Right lobe of liver (tissue), 6 donors: ENCODE measurements at regions not wholly inside any gene's neighbourhood (a gene's known extent, or its start where the extent isn't known, plus 50 kb on each side); places are given as distances from the start of the nearest gene placed in this dataset.
"Not testable (repeated sequence)": the region's sequence is repeated elsewhere in the genome, so short reads cannot be mapped to it uniquely, and the experiment has no call there.

Experiments used
- ATAC-seq, 4 donors: fragments of 200-7000 bp; cut with Tn5 transposase; one replicate each; pipeline ENCODE4 v1.9.1; 2020; ENCODE audit warnings: mild to moderate bottlenecking in 4 of 4, moderate library complexity in 4 of 4
- DNase-seq, 3 donors: peaks; one replicate each; pipeline ENCODE4 v3.0.0-alpha.2; 2020
- H3K27ac ChIP-seq, 3 donors: fragments of 200-600 bp; one replicate each; pipeline ENCODE4 v1.8.0; 2022
- H3K27me3 ChIP-seq, 2 donors: fragments of 200-600 bp; one replicate each; pipeline ENCODE4 v1.8.0; 2022
- H3K36me3 ChIP-seq, 4 donors: fragments of 200-600 bp; sonication (generic) in 1 of 4; one replicate each; pipeline versions ENCODE4 v1.5.1 to v1.8.0; 2017 to 2022; ENCODE audit warnings: control low read depth in 1 of 4
- H3K4me1 ChIP-seq, 4 donors: fragments of 200-600 bp; sonication (generic) in 1 of 4; one replicate each; pipeline versions ENCODE4 v1.5.1 to v1.8.0; 2017 to 2022; ENCODE audit warnings: control low read depth in 1 of 4
- H3K4me3 ChIP-seq, 3 donors: fragments of 200-600 bp; one replicate each; pipeline ENCODE4 v1.8.0; 2022
- H3K9me3 ChIP-seq, 4 donors: fragments of 200-600 bp; sonication (generic) in 1 of 4; one replicate each; pipeline versions ENCODE4 v1.5.1 to v1.8.0; 2017 to 2022; ENCODE audit warnings: control low read depth in 1 of 4
- POLR2A ChIP-seq: fragments of 450-650 bp; IDR thresholded peaks from one replicate; pipeline ENCODE4 v1.6.1; 2017; ENCODE audit warnings: antibody characterized with exemption, mild to moderate bottlenecking
- WGBS: methylation state at CpG from one replicate; pipeline ENCODE4 v1.1.6; 2018; ENCODE audit warnings: low coverage, low lambda C conversion rate; ENCODE audit not compliant: insufficient coverage; ENCODE audit errors: missing lambda C conversion rate; 5-methylcytosine and 5-hydroxymethylcytosine counted together
- intact Hi-C, 2 donors: fragments of 100-400 bp; cut with DNase I; formaldehyde crosslinking; loops; one replicate each; pipeline versions ENCODE4 v1.11.2 to v1.14.1; 2022
- TF ChIP-seq, protein P1 (sequence below), 4 donors: fragments of 200-600 bp in 3 of 4; fragments of 450-650 bp in 1 of 4; IDR thresholded peaks; one replicate each; pipeline versions ENCODE4 v1.5.1 to v1.8.0; 2016 to 2022; ENCODE audit warnings: antibody characterized with exemption in 4 of 4, mild to moderate bottlenecking in 2 of 4
- donor health status: DM: no; HTN: yes; CAD: no.
- donor health status: DM: no; HTN: no; CAD: no.
- donor health status: DM: no; HTN: no; CAD: no.
- donor health status: DM: no; HTN: yes; CAD: no.
- donor health status: DM: no; HTN: yes; CAD: no.

DNA sequence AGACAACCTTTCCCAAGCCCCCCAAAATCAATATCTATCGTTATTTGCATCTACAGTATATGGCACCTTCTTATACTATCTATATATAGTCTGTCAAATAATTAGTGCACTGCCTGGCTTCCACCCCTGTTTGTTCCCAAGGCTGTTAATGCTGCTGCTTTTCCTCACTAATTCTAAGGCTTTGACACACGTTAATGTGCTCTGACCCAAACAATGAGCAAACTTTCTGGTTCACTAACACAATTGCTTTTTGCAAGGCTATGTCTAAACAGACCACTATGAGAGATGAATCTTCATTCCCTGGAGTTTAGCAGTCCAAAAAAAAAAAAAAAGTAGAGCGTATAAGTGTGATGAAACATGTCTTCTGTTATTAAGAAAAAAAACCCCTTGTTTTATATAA is 360.9 kb upstream of the AGA start:
- WGBS: 33% methylated on average over 3 of the region's 3 CpGs
- H3K4me3 ChIP-seq: no peak overlapping the region
- DNase-seq: no peak

DNA sequence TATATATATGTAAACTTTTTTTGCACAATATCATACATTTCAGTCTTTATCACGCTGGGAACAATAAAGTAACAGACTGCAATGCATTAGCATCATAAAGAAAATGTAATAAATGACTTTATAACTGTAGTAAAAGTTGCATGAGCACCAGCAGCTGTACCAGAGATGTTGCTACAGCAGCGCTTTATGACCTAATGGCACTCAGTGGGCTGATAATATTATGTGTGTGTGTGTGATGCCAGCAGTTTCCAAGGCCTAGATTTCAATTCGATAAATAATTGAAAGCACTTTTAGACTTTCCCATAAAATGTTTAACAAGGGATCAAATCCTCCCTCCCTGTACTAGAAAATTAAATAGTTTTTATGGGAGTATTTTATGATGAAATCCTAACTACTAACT is 367.6 kb upstream of the AGA start:
- Histone ChIP-seq H3K4me1 (no peaks in the 10 kb centered on the region), H3K4me3 (no peak overlapping the region), H3K27me3 (no peaks in the 10 kb centered on the region), H3K27ac (no peak overlapping the region), H3K36me3 (no peaks in the 10 kb centered on the region), H3K9me3 (no peaks in the 10 kb centered on the region)
- DNase-seq (no peak), ATAC-seq (no peak)
- intact Hi-C loops: no loop called here
- WGBS: 64% methylated on average over 3 of the region's 3 CpGs
- no peak for TF ChIP-seq POLR2A
- TF ChIP-seq, protein P1, sequence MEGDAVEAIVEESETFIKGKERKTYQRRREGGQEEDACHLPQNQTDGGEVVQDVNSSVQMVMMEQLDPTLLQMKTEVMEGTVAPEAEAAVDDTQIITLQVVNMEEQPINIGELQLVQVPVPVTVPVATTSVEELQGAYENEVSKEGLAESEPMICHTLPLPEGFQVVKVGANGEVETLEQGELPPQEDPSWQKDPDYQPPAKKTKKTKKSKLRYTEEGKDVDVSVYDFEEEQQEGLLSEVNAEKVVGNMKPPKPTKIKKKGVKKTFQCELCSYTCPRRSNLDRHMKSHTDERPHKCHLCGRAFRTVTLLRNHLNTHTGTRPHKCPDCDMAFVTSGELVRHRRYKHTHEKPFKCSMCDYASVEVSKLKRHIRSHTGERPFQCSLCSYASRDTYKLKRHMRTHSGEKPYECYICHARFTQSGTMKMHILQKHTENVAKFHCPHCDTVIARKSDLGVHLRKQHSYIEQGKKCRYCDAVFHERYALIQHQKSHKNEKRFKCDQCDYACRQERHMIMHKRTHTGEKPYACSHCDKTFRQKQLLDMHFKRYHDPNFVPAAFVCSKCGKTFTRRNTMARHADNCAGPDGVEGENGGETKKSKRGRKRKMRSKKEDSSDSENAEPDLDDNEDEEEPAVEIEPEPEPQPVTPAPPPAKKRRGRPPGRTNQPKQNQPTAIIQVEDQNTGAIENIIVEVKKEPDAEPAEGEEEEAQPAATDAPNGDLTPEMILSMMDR (IDR thresholded peaks at IDR 0.05): no peak

More for the DNA sequence above, 360.9 kb upstream of the AGA start:
- H3K9me3 ChIP-seq: no peaks in the 10 kb centered on the region
- intact Hi-C loops: no loop called here
- no peak for TF ChIP-seq POLR2A
- TF ChIP-seq, protein P1 (IDR thresholded peaks at IDR 0.05): no peak
- H3K36me3 ChIP-seq: no peaks in the 10 kb centered on the region
- no peaks in the 10 kb centered on the region for H3K27me3 ChIP-seq
- H3K4me1 ChIP-seq: no peaks in the 10 kb centered on the region
- no peak for ATAC-seq
- no peak overlapping the region for H3K27ac ChIP-seq

DNA sequence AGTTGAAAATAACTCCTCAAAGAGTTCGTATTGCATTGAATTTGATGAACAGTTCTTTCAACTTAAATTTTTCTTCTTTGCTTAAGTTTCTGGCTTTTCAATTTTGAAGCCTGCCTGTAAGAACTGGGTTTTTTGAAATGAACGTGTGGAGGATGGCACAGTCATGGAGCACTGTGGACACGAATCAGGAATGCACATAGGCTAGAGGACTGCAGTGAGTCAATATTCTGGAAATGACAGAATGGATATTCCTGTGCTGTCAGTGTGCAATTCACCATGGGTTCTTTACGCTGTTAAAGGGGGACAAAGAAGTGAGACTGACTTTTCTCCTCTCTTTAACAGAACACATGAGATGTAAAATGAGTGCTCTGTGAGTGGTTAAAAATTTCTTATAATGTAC is 368.0 kb upstream of the AGA start:
- 38% methylated on average over 4 of the region's 4 CpGs for WGBS
- ATAC-seq: no peak
- intact Hi-C loops: no loop called here
- Histone ChIP-seq H3K27ac (no peak overlapping the region), H3K4me3 (no peak overlapping the region), H3K4me1 (no peaks in the 10 kb centered on the region), H3K36me3 (no peaks in the 10 kb centered on the region), H3K27me3 (no peaks in the 10 kb centered on the region), H3K9me3 (no peaks in the 10 kb centered on the region)
- no peak for DNase-seq
- no peak for TF ChIP-seq POLR2A
- TF ChIP-seq, protein P1 (IDR thresholded peaks at IDR 0.05): no peak

DNA sequence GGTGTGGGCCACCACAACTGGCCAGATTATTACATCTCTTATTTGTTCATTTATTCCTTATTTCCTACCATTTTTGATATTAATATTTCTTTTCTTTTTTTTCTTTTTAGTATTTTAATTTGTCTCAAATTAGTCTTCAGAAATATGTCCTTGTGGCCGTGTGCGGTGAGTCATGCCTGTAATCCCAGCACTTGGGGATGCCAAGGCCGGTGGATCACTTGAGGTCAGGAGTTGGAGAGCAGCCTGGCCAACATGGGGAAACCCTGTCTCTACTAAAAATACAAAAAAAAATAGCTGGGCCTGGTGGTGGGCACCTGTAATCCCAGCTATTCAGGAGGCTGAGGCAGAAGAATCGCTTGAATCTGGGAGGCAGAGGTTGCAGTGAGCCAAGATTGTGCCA is 376.2 kb upstream of the AGA start:
- H3K4me1 ChIP-seq, intact Hi-C loops, H3K9me3 ChIP-seq, ATAC-seq, DNase-seq, H3K27me3 ChIP-seq, H3K4me3 ChIP-seq, H3K27ac ChIP-seq, H3K36me3 ChIP-seq: not testable (repeated sequence)
- WGBS: 74% methylated on average over 4 of the region's 4 CpGs

DNA sequence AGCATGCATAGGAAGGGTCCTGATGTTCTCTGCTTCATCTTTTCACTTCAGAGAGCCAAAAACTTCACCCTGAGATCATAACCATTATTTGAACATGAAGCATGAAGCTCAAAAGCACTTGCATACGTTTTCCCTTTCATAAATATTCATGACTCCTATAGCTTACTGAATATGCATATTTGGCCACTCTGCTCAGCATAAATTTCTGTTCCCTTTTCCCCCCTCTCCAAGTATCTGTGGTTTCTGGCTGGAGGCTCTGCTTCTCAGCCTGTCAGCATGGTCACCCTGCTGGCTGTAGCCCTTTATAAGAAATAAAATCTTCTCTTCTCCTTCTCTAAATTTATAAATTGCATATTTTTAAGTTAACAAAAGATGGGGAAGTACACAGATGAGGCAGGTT is 384.7 kb upstream of the AGA start:
- no peaks in the 10 kb centered on the region for H3K9me3 ChIP-seq
- ATAC-seq (no peak), DNase-seq (no peak)
- H3K36me3 ChIP-seq: no peaks in the 10 kb centered on the region
- H3K27ac ChIP-seq: no peak overlapping the region
- no peaks in the 10 kb centered on the region for H3K27me3 ChIP-seq
- intact Hi-C loops: no loop called here
- no peak for TF ChIP-seq POLR2A
- TF ChIP-seq, protein P1 (IDR thresholded peaks at IDR 0.05): no peak
- no peaks in the 10 kb centered on the region for H3K4me1 ChIP-seq
- 0% methylated on average over 1 of the region's 1 CpG for WGBS
- H3K4me3 ChIP-seq: no peak overlapping the region
